KBM-7 (cell line): ENCODE measurements at regions not wholly inside any gene's neighbourhood (a gene's known extent, or its start where the extent isn't known, plus 50 kb on each side); places are given as distances from the start of the nearest gene placed in this dataset.

Experiments
- DNase-seq: peaks from one replicate; pipeline ENCODE4 v3.0.0-alpha.2; 2015
- in situ Hi-C: fragments of 300-500 bp; cut with MboI; formaldehyde crosslinking; loops from 2 replicates; pipeline ENCODE4 v1.14.3; 2020; ENCODE audit warnings: low sequenced_read_pairs, low pct_unique_long_range_greater_than_20kb, mixed read lengths

- in situ Hi-C loops = no loop called here
- DNase-seq = no peak
These were observed 176.4 kb downstream of the ETS2 start for GRCh38 chr21:38982096-38982495.

- in situ Hi-C loops = no loop called here
- peak; percentile 62 for DNase-seq
These were observed 174.9 kb downstream of the ETS2 start for GRCh38 chr21:38980416-38981313.

- in situ Hi-C loops = no loop called here
- no peak for DNase-seq
These were observed 173.8 kb downstream of the ETS2 start for GRCh38 chr21:38979271-38980121.

- DNase-seq = no peak
- in situ Hi-C loops = no loop called here
These were observed 171.2 kb downstream of the ETS2 start for GRCh38 chr21:38976900-38977299.

GRCh38 chr21:38973552-38973951 is 167.8 kb downstream of the ETS2 start:
- DNase-seq = no peak
- in situ Hi-C loops = no loop called here

GRCh38 chr21:38972078-38972477 is 166.3 kb downstream of the ETS2 start:
- in situ Hi-C loops = no loop called here
- no peak for DNase-seq

GRCh38 chr21:38970765-38971164 is 165.0 kb downstream of the ETS2 start:
- DNase-seq = no peak
- in situ Hi-C loops = no loop called here

- in situ Hi-C loops = no loop called here
- peak; percentile 93 for DNase-seq
These were observed 163.3 kb downstream of the ETS2 start for GRCh38 chr21:38968887-38969543.

- in situ Hi-C loops = no loop called here
- DNase-seq = no peak
These were observed 160.3 kb downstream of the ETS2 start for GRCh38 chr21:38965910-38966504.

- in situ Hi-C loops = no loop called here
- no peak for DNase-seq
These were observed 159.5 kb downstream of the ETS2 start for GRCh38 chr21:38965241-38965640.

GRCh38 chr21:38963006-38963405 is 157.3 kb downstream of the ETS2 start:
- DNase-seq = no peak
- in situ Hi-C loops = no loop called here

GRCh38 chr21:38960251-38960650 is 154.5 kb downstream of the ETS2 start:
- no peak for DNase-seq
- in situ Hi-C loops = no loop called here

GRCh38 chr21:38959692-38960061 is 153.9 kb downstream of the ETS2 start:
- in situ Hi-C loops = no loop called here
- no peak for DNase-seq

GRCh38 chr21:38958940-38959691 is 153.4 kb downstream of the ETS2 start:
- DNase-seq = no peak
- in situ Hi-C loops = no loop called here

- in situ Hi-C loops = no loop called here
- DNase-seq = no peak
These were observed 152.6 kb downstream of the ETS2 start for GRCh38 chr21:38958323-38958705.

GRCh38 chr21:38957575-38958322 is 152.0 kb downstream of the ETS2 start:
- no peak for DNase-seq
- in situ Hi-C loops = no loop called here

- in situ Hi-C loops = no loop called here
- DNase-seq = peak; percentile 56
These were observed 151.3 kb downstream of the ETS2 start for GRCh38 chr21:38956856-38957571.

- DNase-seq = no peak
- in situ Hi-C loops = no loop called here
These were observed 150.8 kb downstream of the ETS2 start for GRCh38 chr21:38956521-38956855.
